Hepatocyte (in vitro differentiated cells): ENCODE measurements at regions not wholly inside any gene's neighbourhood (a gene's known extent, or its start where the extent isn't known, plus 50 kb on each side); places are given as distances from the start of the nearest gene placed in this dataset.

ENCODE experiments used
- DNase-seq: peaks from one replicate; pipeline ENCODE4 v3.0.0-alpha.2; 2016; ENCODE audit warnings: low spot score
- H2AFZ ChIP-seq: fragments of 200-600 bp; sonication (generic); 2 replicates; pipeline ENCODE4 v1.6.0; 2016; ENCODE audit warnings: antibody characterized with exemption, mild to moderate bottlenecking
- H3K27ac ChIP-seq: fragments of 200-600 bp; sonication (generic); 2 replicates; pipeline ENCODE4 v1.5.1; 2016; ENCODE audit warnings: mild to moderate bottlenecking
- H3K27me3 ChIP-seq: fragments of 200-600 bp; sonication (generic); 2 replicates; pipeline ENCODE4 v1.6.1; 2016
- H3K36me3 ChIP-seq: fragments of 200-600 bp; sonication (generic); replicated peaks from 2 replicates; pipeline ENCODE4 v1.5.1; 2016; ENCODE audit warnings: low read depth; ENCODE audit not compliant: insufficient read depth
- H3K4me1 ChIP-seq: fragments of 200-600 bp; sonication (generic); 2 replicates; pipeline ENCODE4 v1.5.1; 2016; ENCODE audit warnings: mild to moderate bottlenecking, moderate library complexity; ENCODE audit not compliant: insufficient read depth
- H3K4me2 ChIP-seq: fragments of 200-600 bp; sonication (generic); 2 replicates; pipeline ENCODE4 v1.6.0; 2016
- H3K4me3 ChIP-seq: fragments of 200-600 bp; sonication (generic); 2 replicates; pipeline ENCODE4 v1.5.1; 2016; ENCODE audit warnings: mild to moderate bottlenecking
- H3K79me2 ChIP-seq: fragments of 200-600 bp; sonication (generic); 2 replicates; pipeline ENCODE4 v1.6.0; 2017; ENCODE audit warnings: mild to moderate bottlenecking
- H3K9me2 ChIP-seq: fragments of 200-600 bp; sonication (generic); replicated peaks from 2 replicates; pipeline ENCODE4 v1.6.0; 2017; ENCODE audit warnings: mild to moderate bottlenecking; ENCODE audit not compliant: insufficient read depth
- H3K9me3 ChIP-seq: fragments of 200-600 bp; sonication (generic); 2 replicates; pipeline ENCODE4 v1.5.1; 2016; ENCODE audit warnings: low read depth, mild to moderate bottlenecking
- H4K20me1 ChIP-seq: fragments of 200-600 bp; sonication (generic); 2 replicates; pipeline ENCODE4 v1.6.0; 2016; ENCODE audit warnings: mild to moderate bottlenecking; ENCODE audit not compliant: insufficient read depth, poor library complexity, severe bottlenecking
- CTCF ChIP-seq: fragments of 200-600 bp; sonication (generic); IDR thresholded peaks from 2 replicates; pipeline ENCODE4 v1.5.1; 2016; ENCODE audit warnings: antibody characterized with exemption, mild to moderate bottlenecking; ENCODE audit not compliant: poor library complexity
- EZH2 ChIP-seq: fragments of 200-600 bp; sonication (generic); IDR thresholded peaks from 2 replicates; pipeline ENCODE4 v1.6.1; 2016; ENCODE audit warnings: antibody characterized with exemption, mild to moderate bottlenecking, borderline replicate concordance
- EZH2phosphoT487 ChIP-seq: fragments of 200-600 bp; sonication (generic); IDR thresholded peaks from one replicate; pipeline ENCODE4 v1.6.1; 2018; ENCODE audit warnings: antibody characterized with exemption, mild to moderate bottlenecking, low read depth, moderate library complexity; ENCODE audit not compliant: unreplicated experiment, severe bottlenecking
- WGBS: methylation state at CpG from one replicate; pipeline ENCODE4 v1.1.6; 2016; ENCODE audit warnings: low lambda C conversion rate; ENCODE audit errors: missing lambda C conversion rate; 5-methylcytosine and 5-hydroxymethylcytosine counted together

GRCh38 chr12:34373926-34374325 lies 351.6 kb downstream of the ALG10 start:
- no peak for DNase-seq
- no peaks in the 10 kb centered on the region for H3K36me3 ChIP-seq
- H3K9me2 ChIP-seq: no peaks in the 10 kb centered on the region
- H3K79me2 ChIP-seq: no peaks in the 10 kb centered on the region
- H3K4me3 ChIP-seq: no peak overlapping the region
- H3K27me3 ChIP-seq: no peaks in the 10 kb centered on the region
- no peak overlapping the region for H3K4me2 ChIP-seq
- H3K27ac ChIP-seq: no peak overlapping the region
- TF ChIP-seq CTCF (no peak), EZH2phosphoT487 (no peak), EZH2 (no peak)
- 77% methylated on average over 24 of the region's 25 CpGs for WGBS
- no peaks in the 10 kb centered on the region for H4K20me1 ChIP-seq
- no peak overlapping the region for H2AFZ ChIP-seq
- no peaks in the 10 kb centered on the region for H3K4me1 ChIP-seq
- H3K9me3 ChIP-seq: no peaks in the 10 kb centered on the region

- WGBS: 67% methylated on average over 27 of the region's 28 CpGs
- Histone ChIP-seq H3K4me2 (no peak overlapping the region), H3K27me3 (no peaks in the 10 kb centered on the region), H3K79me2 (no peaks in the 10 kb centered on the region), H3K27ac (no peak overlapping the region), H3K4me1 (no peaks in the 10 kb centered on the region), H3K4me3 (no peak overlapping the region), H3K9me2 (no peaks in the 10 kb centered on the region), H3K9me3 (no peaks in the 10 kb centered on the region), H2AFZ (no peak overlapping the region), H3K36me3 (no peaks in the 10 kb centered on the region), H4K20me1 (no peaks in the 10 kb centered on the region)
- no peak for DNase-seq
- TF ChIP-seq EZH2phosphoT487 (no peak), CTCF (no peak), EZH2 (no peak)
These were observed 354.0 kb downstream of the ALG10 start for GRCh38 chr12:34376133-34376799.

GRCh38 chr12:34377243-34378035 lies 355.1 kb downstream of the ALG10 start:
- Histone ChIP-seq H2AFZ (no peak overlapping the region), H3K79me2 (no peaks in the 10 kb centered on the region), H3K4me1 (no peaks in the 10 kb centered on the region), H3K9me2 (no peaks in the 10 kb centered on the region), H3K27ac (no peak overlapping the region), H3K9me3 (no peaks in the 10 kb centered on the region), H4K20me1 (no peaks in the 10 kb centered on the region), H3K27me3 (no peaks in the 10 kb centered on the region), H3K36me3 (no peaks in the 10 kb centered on the region), H3K4me3 (no peak overlapping the region), H3K4me2 (no peak overlapping the region)
- 70% methylated on average over 35 of the region's 35 CpGs for WGBS
- DNase-seq: no peak
- TF ChIP-seq EZH2phosphoT487 (no peak), CTCF (no peak), EZH2 (no peak)
